ENCODE measurements at regions not wholly inside any gene's neighbourhood (a gene's known extent, or its start where the extent isn't known, plus 50 kb on each side); places are given as distances from the start of the nearest gene placed in this dataset.

GRCh38 chr3:44061268-44061667 is 180.4 kb upstream of the TOPAZ1 start:
- no peak for DNase-seq

GRCh38 chr3:44061961-44062360 is 179.7 kb upstream of the TOPAZ1 start:
- DNase-seq = no peak

GRCh38 chr3:44065311-44066094 is 176.2 kb upstream of the TOPAZ1 start:
- no peak for DNase-seq

GRCh38 chr3:44066806-44067205 is 174.9 kb upstream of the TOPAZ1 start:
- no peak for DNase-seq

- no peak for DNase-seq
Observed at GRCh38 chr3:44067431-44067830, 174.3 kb upstream of the TOPAZ1 start.

GRCh38 chr3:44068753-44069152 is 172.9 kb upstream of the TOPAZ1 start:
- no peak for DNase-seq

- DNase-seq = no peak
Observed at GRCh38 chr3:44069276-44069675, 172.4 kb upstream of the TOPAZ1 start.

- no peak for DNase-seq
Observed at GRCh38 chr3:44070841-44071546, 170.7 kb upstream of the TOPAZ1 start.

GRCh38 chr3:44072601-44073540 is 168.8 kb upstream of the TOPAZ1 start:
- no peak for DNase-seq

- DNase-seq = no peak
Observed at GRCh38 chr3:44074181-44074580, 167.5 kb upstream of the TOPAZ1 start.

- DNase-seq = no peak
Observed at GRCh38 chr3:44076221-44076829, 165.4 kb upstream of the TOPAZ1 start.

- DNase-seq = no peak
Observed at GRCh38 chr3:44077267-44077666, 164.4 kb upstream of the TOPAZ1 start.

- DNase-seq = no peak
Observed at GRCh38 chr3:44078863-44079262, 162.8 kb upstream of the TOPAZ1 start.

GRCh38 chr3:44079916-44080315 is 161.8 kb upstream of the TOPAZ1 start:
- DNase-seq = no peak

- no peak for DNase-seq
Observed at GRCh38 chr3:44080474-44081072, 161.1 kb upstream of the TOPAZ1 start.

- no peak for DNase-seq
Observed at GRCh38 chr3:44090036-44090435, 151.7 kb upstream of the TOPAZ1 start.

- DNase-seq = no peak
Observed at GRCh38 chr3:44092497-44092896, 149.2 kb upstream of the TOPAZ1 start.

GRCh38 chr3:44093531-44093930 is 148.2 kb upstream of the TOPAZ1 start:
- no peak for DNase-seq

GRCh38 chr3:44098656-44099415 is 142.8 kb upstream of the TOPAZ1 start:
- no peak for DNase-seq

- no peak for DNase-seq
Observed at GRCh38 chr3:44099566-44100297, 142.0 kb upstream of the TOPAZ1 start.

GRCh38 chr3:44100298-44100695 is 141.4 kb upstream of the TOPAZ1 start:
- DNase-seq = no peak
